MCF 10A (cell line): ENCODE measurements at regions not wholly inside any gene's neighbourhood (a gene's known extent, or its start where the extent isn't known, plus 50 kb on each side); places are given as distances from the start of the nearest gene placed in this dataset.

ENCODE experiments used
- BruUV-seq: library from RNA; stranded (reverse); fragments of 400-500 nt; replicated peaks from 2 replicates; lab custom pipeline; 2021; lab: Mats Ljungman, UMichigan
- CTCF ChIA-PET: fragments of 300-600 bp; sonication (Branson Sonifier 250); formaldehyde crosslinking; extraction: SDS; loops from one replicate; lab custom pipeline; 2021; ENCODE audit warnings: antibody characterized with exemption, inconsistent platforms; lab: Yijun Ruan, JAX
- POLR2A ChIA-PET: fragments of 300-600, 350-650 bp; sonication (Branson Sonifier 250); formaldehyde crosslinking; extraction: SDS; loops from one replicate; lab custom pipeline; 2020; ENCODE audit warnings: antibody characterized with exemption, inconsistent platforms; lab: Yijun Ruan, JAX
- DNase-seq: peaks from one replicate; pipeline ENCODE4 v3.0.0-alpha.2; 2018; ENCODE audit not compliant: unreplicated experiment
- H3K27ac Mint-ChIP-seq: one replicate; pipeline ENCODE4 v1.8.0; 2022; ENCODE audit warnings: mild to moderate bottlenecking, low read depth, mixed read lengths; ENCODE audit not compliant: unreplicated experiment
- H3K27me3 Mint-ChIP-seq: one replicate; pipeline ENCODE4 v1.8.0; 2022; ENCODE audit warnings: mixed read lengths; ENCODE audit not compliant: insufficient read depth, unreplicated experiment
- H3K36me3 Mint-ChIP-seq: one replicate; pipeline ENCODE4 v1.8.0; 2022; ENCODE audit warnings: mild to moderate bottlenecking, moderate library complexity, mixed read lengths; ENCODE audit not compliant: insufficient read depth, unreplicated experiment
- H3K4me1 Mint-ChIP-seq: one replicate; pipeline ENCODE4 v1.8.0; 2022; ENCODE audit warnings: mixed read lengths; ENCODE audit not compliant: insufficient read depth, unreplicated experiment
- H3K4me3 Mint-ChIP-seq: one replicate; pipeline ENCODE4 v1.8.0; 2022; ENCODE audit warnings: mild to moderate bottlenecking, moderate library complexity, mixed read lengths; ENCODE audit not compliant: unreplicated experiment
- H3K9me3 Mint-ChIP-seq: one replicate; pipeline ENCODE4 v1.8.0; 2022; ENCODE audit warnings: mixed read lengths; ENCODE audit not compliant: unreplicated experiment
- intact Hi-C: fragments of 100-400 bp; cut with micrococcal nuclease; formaldehyde crosslinking; loops from 2 replicates; pipeline ENCODE4 v1.14.1; 2022
- TF ChIP-seq, protein P1 (sequence below): fragments of 200-600 bp; IDR thresholded peaks from one replicate; pipeline ENCODE4 v1.8.0; 2022; ENCODE audit warnings: antibody characterized with exemption, mild to moderate bottlenecking; ENCODE audit not compliant: unreplicated experiment

DNA sequence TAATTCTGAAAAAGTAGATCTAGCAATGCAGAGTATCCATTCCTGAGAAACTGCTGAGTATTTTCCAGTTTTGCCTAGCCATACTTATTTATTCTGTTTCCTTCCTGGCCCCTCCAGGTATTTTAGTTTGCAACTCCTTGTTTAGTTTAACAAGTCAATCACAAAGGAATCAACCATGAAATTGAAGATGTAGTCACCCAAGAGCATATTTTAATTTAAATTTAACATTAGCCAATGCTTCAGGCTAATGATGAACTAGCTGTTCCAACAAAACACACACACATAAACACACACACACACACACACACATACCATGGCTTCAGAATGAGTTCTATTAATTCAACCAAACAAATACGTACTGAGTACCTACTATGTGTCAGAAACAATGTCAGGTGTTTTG is 332.8 kb upstream of the ERCC4 start:
- no peak overlapping the region for H3K27ac Mint-ChIP-seq
- no peaks in the 10 kb centered on the region for H3K27me3 Mint-ChIP-seq
- no peak for DNase-seq
- H3K36me3 Mint-ChIP-seq: no peaks in the 10 kb centered on the region
- no peaks in the 10 kb centered on the region for H3K9me3 Mint-ChIP-seq
- ChIA-PET POLR2A (no interaction called here), CTCF (no interaction called here)
- H3K4me1 Mint-ChIP-seq: no peaks in the 10 kb centered on the region
- TF ChIP-seq, protein P1, sequence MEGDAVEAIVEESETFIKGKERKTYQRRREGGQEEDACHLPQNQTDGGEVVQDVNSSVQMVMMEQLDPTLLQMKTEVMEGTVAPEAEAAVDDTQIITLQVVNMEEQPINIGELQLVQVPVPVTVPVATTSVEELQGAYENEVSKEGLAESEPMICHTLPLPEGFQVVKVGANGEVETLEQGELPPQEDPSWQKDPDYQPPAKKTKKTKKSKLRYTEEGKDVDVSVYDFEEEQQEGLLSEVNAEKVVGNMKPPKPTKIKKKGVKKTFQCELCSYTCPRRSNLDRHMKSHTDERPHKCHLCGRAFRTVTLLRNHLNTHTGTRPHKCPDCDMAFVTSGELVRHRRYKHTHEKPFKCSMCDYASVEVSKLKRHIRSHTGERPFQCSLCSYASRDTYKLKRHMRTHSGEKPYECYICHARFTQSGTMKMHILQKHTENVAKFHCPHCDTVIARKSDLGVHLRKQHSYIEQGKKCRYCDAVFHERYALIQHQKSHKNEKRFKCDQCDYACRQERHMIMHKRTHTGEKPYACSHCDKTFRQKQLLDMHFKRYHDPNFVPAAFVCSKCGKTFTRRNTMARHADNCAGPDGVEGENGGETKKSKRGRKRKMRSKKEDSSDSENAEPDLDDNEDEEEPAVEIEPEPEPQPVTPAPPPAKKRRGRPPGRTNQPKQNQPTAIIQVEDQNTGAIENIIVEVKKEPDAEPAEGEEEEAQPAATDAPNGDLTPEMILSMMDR: no peak
- intact Hi-C loops: no loop called here
- no peak overlapping the region for H3K4me3 Mint-ChIP-seq
- no TSS peak for BruUV-seq

DNA sequence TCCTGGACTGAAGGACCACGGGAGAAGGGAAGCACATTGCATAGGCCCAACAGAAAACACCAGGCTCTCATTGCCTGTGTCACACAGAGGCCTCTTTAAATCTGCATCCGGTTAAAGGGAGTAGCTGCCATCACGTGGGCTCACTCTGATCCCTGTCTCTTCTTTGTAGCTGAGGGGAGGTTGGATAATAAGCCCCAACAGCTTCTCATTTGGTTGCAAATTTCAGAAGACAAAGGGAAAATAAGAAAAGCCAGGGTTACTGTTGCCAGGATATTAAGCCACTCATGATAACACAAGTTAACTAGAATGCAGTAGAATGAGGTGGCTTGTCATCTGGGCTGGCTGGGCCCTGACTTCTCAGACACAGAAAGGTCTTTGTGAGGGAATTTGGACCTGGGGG is 325.1 kb upstream of the ERCC4 start:
- peaks cover 11% of the 10 kb centered on the region for H3K9me3 Mint-ChIP-seq
- no peak overlapping the region for H3K27ac Mint-ChIP-seq
- no peaks in the 10 kb centered on the region for H3K27me3 Mint-ChIP-seq
- H3K4me3 Mint-ChIP-seq: no peak overlapping the region
- TF ChIP-seq, protein P1: no peak
- BruUV-seq: no TSS peak
- intact Hi-C loops: no loop called here
- POLR2A ChIA-PET: no interaction called here
- CTCF ChIA-PET: no interaction called here
- no peaks in the 10 kb centered on the region for H3K36me3 Mint-ChIP-seq
- no peaks in the 10 kb centered on the region for H3K4me1 Mint-ChIP-seq
- DNase-seq: no peak

DNA sequence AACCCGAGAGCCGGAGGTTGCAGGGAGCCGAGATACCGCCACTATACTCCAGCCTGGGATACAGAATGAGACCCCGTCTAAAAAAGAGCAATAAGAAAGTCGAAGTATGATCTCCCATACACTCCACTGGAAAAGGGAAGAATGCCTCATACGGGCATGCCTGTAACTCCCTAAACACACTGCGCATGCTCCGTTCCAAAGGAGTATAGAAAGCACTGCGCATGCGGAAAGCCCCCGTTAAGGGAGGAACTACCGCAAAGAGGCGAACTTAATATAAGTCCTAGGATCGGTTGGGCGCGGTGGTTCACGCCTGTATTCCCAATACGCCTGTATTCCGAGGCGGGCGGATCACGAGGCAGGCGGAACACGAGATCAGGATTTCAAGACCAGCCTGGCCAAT is 313.1 kb upstream of the ERCC4 start:
- BruUV-seq: no TSS peak
- no peaks in the 10 kb centered on the region for H3K4me1 Mint-ChIP-seq
- POLR2A ChIA-PET: no interaction called here

DNA sequence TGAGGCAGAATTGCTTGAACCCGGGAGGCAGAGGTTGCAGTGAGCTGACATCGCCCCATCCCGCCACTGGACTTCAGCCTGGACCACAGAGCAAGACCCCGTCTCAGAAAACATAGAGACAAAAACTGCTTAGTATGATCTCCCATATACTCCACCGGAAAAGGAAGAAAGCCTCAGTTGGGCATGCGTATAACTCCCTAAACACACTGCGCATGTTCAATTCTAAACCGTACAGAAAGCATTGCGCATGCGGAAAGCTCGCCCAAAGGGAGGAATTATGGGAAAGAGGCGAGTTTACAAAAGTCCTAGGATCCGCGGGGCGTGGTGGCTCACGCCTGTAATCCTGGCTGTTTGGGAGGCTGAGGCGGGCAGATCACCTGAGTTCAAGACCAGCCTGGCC is 312.7 kb upstream of the ERCC4 start:
- no peak for DNase-seq
- Mint-ChIP-seq H3K4me3 (no peak overlapping the region), H3K4me1 (no peaks in the 10 kb centered on the region), H3K27ac (no peak overlapping the region), H3K9me3 (peaks cover 9% of the 10 kb centered on the region), H3K27me3 (no peaks in the 10 kb centered on the region), H3K36me3 (no peaks in the 10 kb centered on the region)
- intact Hi-C loops: no loop called here
- CTCF ChIA-PET: interaction anchor here (0.7 kb wide), 1 partner anchor 172 kb away, joined by 3 read pairs; no protein-coding TSS in a partner anchor
- POLR2A ChIA-PET: no interaction called here
- no TSS peak for BruUV-seq
- TF ChIP-seq, protein P1: no peak

More for the DNA sequence above, 313.1 kb upstream of the ERCC4 start:
- intact Hi-C loops: no loop called here
- no peaks in the 10 kb centered on the region for H3K36me3 Mint-ChIP-seq
- CTCF ChIA-PET: no interaction called here
- peaks cover 9% of the 10 kb centered on the region for H3K9me3 Mint-ChIP-seq
- no peak overlapping the region for H3K27ac Mint-ChIP-seq
- H3K4me3 Mint-ChIP-seq: no peak overlapping the region
- TF ChIP-seq, protein P1: no peak
- DNase-seq: no peak
- no peaks in the 10 kb centered on the region for H3K27me3 Mint-ChIP-seq
